HEK293T (cell line): ENCODE measurements at regions not wholly inside any gene's neighbourhood (a gene's known extent, or its start where the extent isn't known, plus 50 kb on each side); places are given as distances from the start of the nearest gene placed in this dataset.

Experiments
- FOXM1 ChIP-seq: fragments of 450-650 bp; IDR thresholded peaks from 2 replicates; pipeline ENCODE4 v1.6.1; 2017; ENCODE audit warnings: mild to moderate bottlenecking, borderline replicate concordance
- SP1 ChIP-seq: fragments of 450-650 bp; IDR thresholded peaks from 2 replicates; pipeline ENCODE4 v1.6.1; 2017
- SUZ12 ChIP-seq: fragments of 450-650 bp; IDR thresholded peaks from 2 replicates; pipeline ENCODE4 v1.6.1; 2016; ENCODE audit warnings: mild to moderate bottlenecking
- ZNF384 ChIP-seq: fragments of 450-650 bp; IDR thresholded peaks from 2 replicates; pipeline ENCODE4 v1.6.1; 2016

DNA sequence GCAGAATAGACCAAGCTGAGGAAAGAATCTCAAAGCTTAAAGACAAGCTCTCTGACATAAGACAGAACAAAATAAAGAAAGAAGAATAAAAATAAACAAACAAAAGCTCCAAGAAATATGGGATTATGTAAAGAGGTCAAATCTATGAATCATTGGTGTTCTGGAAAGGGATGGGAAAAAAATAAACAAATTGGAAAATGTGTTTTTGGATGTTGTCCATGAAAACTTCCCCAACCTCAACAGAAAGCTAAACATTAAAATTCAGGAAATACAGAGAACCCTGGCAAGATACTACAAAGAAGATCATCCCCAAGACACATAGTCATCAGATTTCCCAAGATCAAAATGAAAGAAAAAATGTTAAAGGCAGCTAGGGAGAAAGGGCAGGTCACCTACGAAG lies 662.0 kb upstream of the CDH18 start:
- TF ChIP-seq SUZ12 (no peak), SP1 (no peak), FOXM1 (no peak), ZNF384 (no peak)
